GM12801 (cell line): ENCODE measurements at regions not wholly inside any gene's neighbourhood (a gene's known extent, or its start where the extent isn't known, plus 50 kb on each side); places are given as distances from the start of the nearest gene placed in this dataset.

Source experiments
- CTCF ChIP-seq: IDR thresholded peaks from one replicate; pipeline ENCODE4 v1.5.1; 2011; ENCODE audit warnings: control low read depth; ENCODE audit not compliant: insufficient read length; ENCODE audit errors: extremely low read depth

- no peak for TF ChIP-seq CTCF
Observed at GRCh38 chr5:8500426-8500825, 631.5 kb downstream of the MTRR start.

- TF ChIP-seq CTCF: no peak
Observed at GRCh38 chr5:8505196-8505595, 636.2 kb downstream of the MTRR start.

DNA sequence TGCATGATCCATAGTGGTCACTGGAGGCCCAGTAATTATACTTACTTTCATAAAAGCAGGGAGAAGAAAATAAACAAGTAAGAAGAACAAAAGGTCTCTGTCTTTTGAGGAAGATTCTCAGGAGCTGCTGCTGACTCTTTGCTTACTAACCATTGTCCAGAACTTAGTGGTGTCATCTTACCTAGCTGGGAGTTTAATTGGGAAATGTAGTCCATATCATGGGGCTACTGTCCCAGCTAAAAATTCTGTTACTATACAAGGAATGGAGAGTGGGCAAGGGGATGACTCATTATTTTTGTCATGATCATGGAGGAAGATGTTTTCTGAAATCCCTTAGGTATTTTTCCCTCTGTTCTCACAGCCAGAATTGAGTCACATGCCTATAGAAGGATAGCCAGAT lies 639.3 kb downstream of the MTRR start:
- TF ChIP-seq CTCF: no peak

GRCh38 chr5:8516356-8516755 lies 647.4 kb downstream of the MTRR start:
- no peak for TF ChIP-seq CTCF

DNA sequence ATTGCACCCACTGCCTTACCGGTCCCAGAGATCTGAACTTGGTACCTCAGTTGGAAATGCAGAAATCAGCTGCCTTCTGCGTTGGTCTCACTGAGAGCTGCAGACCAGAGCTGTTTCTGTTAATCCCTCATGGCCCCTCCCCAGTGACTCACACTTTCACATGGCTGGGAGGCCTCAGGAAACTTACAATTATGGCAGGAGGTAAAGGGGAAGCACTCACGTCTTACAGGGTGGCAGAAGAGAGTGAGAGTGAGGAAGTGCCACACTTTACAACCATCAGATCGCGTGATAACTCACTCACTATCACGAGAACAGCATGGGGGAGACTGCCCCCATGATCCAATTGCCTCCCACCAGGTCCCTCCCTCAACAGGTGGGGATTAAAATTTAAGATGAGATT lies 648.5 kb downstream of the MTRR start:
- no peak for TF ChIP-seq CTCF

- no peak for TF ChIP-seq CTCF
Observed at GRCh38 chr5:8520917-8521316, 652.0 kb downstream of the MTRR start.

GRCh38 chr5:8521991-8522390 lies 653.0 kb downstream of the MTRR start:
- TF ChIP-seq CTCF: no peak

DNA sequence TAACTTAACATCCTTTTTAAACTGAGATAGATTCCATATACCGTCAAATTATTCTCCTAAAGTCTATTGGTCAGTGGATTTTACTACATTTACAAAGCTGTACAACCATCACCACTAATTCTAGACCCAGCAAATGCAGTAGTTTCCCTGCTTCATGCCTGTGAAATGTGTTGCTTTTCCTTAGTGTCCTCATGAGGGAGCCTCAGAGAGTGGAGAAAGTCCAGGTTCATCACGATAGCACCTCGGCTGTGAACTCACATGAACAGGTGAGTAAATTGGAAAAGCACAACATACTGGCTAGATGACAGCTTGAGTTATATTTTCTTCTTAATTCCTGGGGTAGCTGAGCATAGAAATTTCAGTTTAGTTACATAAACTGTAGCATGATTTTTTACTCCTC lies 653.7 kb downstream of the MTRR start:
- no peak for TF ChIP-seq CTCF
